HEK293T (cell line): ENCODE measurements at regions not wholly inside any gene's neighbourhood (a gene's known extent, or its start where the extent isn't known, plus 50 kb on each side); places are given as distances from the start of the nearest gene placed in this dataset.
"Not testable (repeated sequence)": the region's sequence is repeated elsewhere in the genome, so short reads cannot be mapped to it uniquely, and the experiment has no call there.

Experiments
- ARNT ChIP-seq: fragments of 450-650 bp; IDR thresholded peaks from 2 replicates; pipeline ENCODE4 v1.6.1; 2017; ENCODE audit warnings: mild to moderate bottlenecking
- BHLHE40 ChIP-seq: fragments of 450-650 bp; IDR thresholded peaks from 2 replicates; pipeline ENCODE4 v1.6.1; 2016; ENCODE audit warnings: mild to moderate bottlenecking, moderate library complexity, borderline replicate concordance
- ELF4 ChIP-seq: fragments of 450-650 bp; IDR thresholded peaks from 2 replicates; pipeline ENCODE4 v1.6.1; 2017; ENCODE audit warnings: antibody characterized with exemption
- FOXM1 ChIP-seq: fragments of 450-650 bp; IDR thresholded peaks from 2 replicates; pipeline ENCODE4 v1.6.1; 2017; ENCODE audit warnings: mild to moderate bottlenecking, borderline replicate concordance
- NFRKB ChIP-seq: fragments of 450-650 bp; IDR thresholded peaks from 2 replicates; pipeline ENCODE4 v1.6.1; 2016; ENCODE audit warnings: mild to moderate bottlenecking, moderate library complexity
- SP1 ChIP-seq: fragments of 450-650 bp; IDR thresholded peaks from 2 replicates; pipeline ENCODE4 v1.6.1; 2017

DNA sequence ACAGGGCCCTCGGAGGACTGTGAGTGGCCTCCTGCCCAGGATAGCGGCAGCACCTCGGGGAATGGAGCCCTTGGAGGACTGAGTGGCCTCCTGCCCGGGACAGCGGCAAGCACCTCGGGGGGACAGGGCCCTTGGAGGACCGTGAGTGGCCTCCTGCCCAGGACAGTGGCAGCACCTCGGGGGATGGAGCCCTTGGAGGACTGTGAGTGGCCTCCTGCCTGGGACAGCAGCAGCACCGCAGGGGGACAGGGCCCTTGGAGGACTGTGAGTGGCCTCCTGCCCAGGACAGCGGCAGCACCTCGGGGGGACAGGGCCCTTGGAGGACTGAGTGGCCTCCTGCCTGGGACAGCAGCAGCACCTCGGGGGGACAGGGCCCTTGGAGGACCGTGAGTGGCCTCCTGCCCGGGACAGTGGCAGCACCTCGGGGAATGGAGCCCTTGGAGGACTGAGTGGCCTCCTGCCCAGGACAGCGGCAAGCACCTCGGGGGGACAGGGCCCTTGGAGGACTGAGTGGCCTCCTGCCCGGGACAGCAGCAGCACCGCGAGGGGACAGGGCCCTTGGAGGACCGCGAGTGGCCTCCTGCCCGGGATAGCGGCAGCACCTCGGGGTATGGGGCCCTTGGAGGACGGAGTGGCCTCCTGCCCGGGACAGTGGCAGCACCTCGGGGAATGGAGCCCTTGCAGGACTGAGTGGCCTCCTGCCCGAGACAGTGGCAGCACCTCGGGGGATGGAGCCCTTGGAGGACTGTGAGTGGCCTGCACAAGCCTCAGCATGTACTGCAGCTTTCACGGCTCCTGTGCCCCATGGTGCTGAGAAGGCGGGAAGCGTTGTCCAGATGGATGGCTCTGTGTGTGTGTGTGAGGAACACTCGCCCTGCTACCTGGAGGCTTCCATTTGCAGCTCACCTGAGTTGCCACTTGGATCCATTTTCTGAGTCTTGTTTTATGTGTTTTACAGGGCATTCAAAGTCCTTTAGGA is 109.5 kb downstream of the SOX1 start:
- TF ChIP-seq NFRKB, ELF4, BHLHE40, SP1, ARNT, FOXM1: not testable (repeated sequence)
